Tibial artery (tissue), 4 donors: ENCODE measurements at regions not wholly inside any gene's neighbourhood (a gene's known extent, or its start where the extent isn't known, plus 50 kb on each side); places are given as distances from the start of the nearest gene placed in this dataset.

Experiments
- DNase-seq, 2 donors: peaks; one replicate each; pipeline ENCODE4 v3.0.0-alpha.2; 2019
- H3K27ac ChIP-seq, 2 donors: fragments of 200-600 bp; sonication (generic) in 1 of 2; 1 replicate in 1 of 2; 2 replicates in 1 of 2; pipeline ENCODE4 v1.5.1; 2018 to 2019; ENCODE audit warnings: mild to moderate bottlenecking in 1 of 2
- H3K27me3 ChIP-seq, 2 donors: fragments of 200-600 bp; sonication (generic) in 1 of 2; one replicate each; pipeline versions ENCODE4 v1.5.1 to v1.6.0; 2016 to 2019
- H3K36me3 ChIP-seq, 3 donors: fragments of 200-600 bp; sonication (generic) in 2 of 3; one replicate each; pipeline ENCODE4 v1.5.1; 2016 to 2019; ENCODE audit warnings: mild to moderate bottlenecking in 2 of 3
- H3K4me1 ChIP-seq, 4 donors: fragments of 200-600 bp; sonication (generic) in 2 of 4; 1 replicate in 3 of 4; 2 replicates in 1 of 4; pipeline ENCODE4 v1.5.1; 2016 to 2019
- H3K4me3 ChIP-seq, 2 donors: fragments of 200-600 bp; sonication (generic) in 1 of 2; 1 replicate in 1 of 2; 2 replicates in 1 of 2; pipeline ENCODE4 v1.5.1; 2018 to 2019; ENCODE audit warnings: mild to moderate bottlenecking in 2 of 2
- H3K9me3 ChIP-seq, 3 donors: fragments of 200-600 bp; sonication (generic) in 1 of 3; one replicate each; pipeline ENCODE4 v1.5.1; 2016 to 2019
- CTCF ChIP-seq, 2 experiments: fragments of 200-600 bp in 1 of 2; fragments of 450-650 bp in 1 of 2; IDR thresholded peaks; one replicate each; pipeline ENCODE4 v1.5.1; 2017 to 2019; ENCODE audit warnings: antibody characterized with exemption in 2 of 2, mild to moderate bottlenecking in 1 of 2, moderate library complexity in 1 of 2
- intact Hi-C: fragments of 100-400 bp; cut with DNase I; formaldehyde crosslinking; loops from one replicate; pipeline ENCODE4 v1.15.0; 2023; ENCODE audit warnings: low total_unique reads

GRCh38 chr21:28344985-28345384 lies 647.7 kb downstream of the LTN1 start:
- Histone ChIP-seq H3K27ac (no peak overlapping the region), H3K36me3 (no peaks in the 10 kb centered on the region), H3K4me1 (no peaks in the 10 kb centered on the region), H3K27me3 (no peaks in the 10 kb centered on the region), H3K4me3 (no peak overlapping the region), H3K9me3 (no peaks in the 10 kb centered on the region)
- intact Hi-C loops: no loop called here
- no peak for DNase-seq
- no peak for TF ChIP-seq CTCF (IDR thresholded peaks at IDR 0.05)

GRCh38 chr21:28342212-28342810 lies 650.4 kb downstream of the LTN1 start:
- intact Hi-C loops: no loop called here
- no peaks in the 10 kb centered on the region for H3K9me3 ChIP-seq
- H3K36me3 ChIP-seq: no peaks in the 10 kb centered on the region
- no peaks in the 10 kb centered on the region for H3K4me1 ChIP-seq
- TF ChIP-seq CTCF (IDR thresholded peaks at IDR 0.05): no peak
- no peak overlapping the region for H3K4me3 ChIP-seq
- H3K27ac ChIP-seq: no peak overlapping the region
- DNase-seq: no peak
- H3K27me3 ChIP-seq: no peaks in the 10 kb centered on the region

- intact Hi-C loops: no loop called here
- no peaks in the 10 kb centered on the region for H3K27me3 ChIP-seq
- no peak for TF ChIP-seq CTCF (IDR thresholded peaks at IDR 0.05)
- H3K36me3 ChIP-seq: no peaks in the 10 kb centered on the region
- no peak for DNase-seq
- no peak overlapping the region for H3K27ac ChIP-seq
- H3K9me3 ChIP-seq: no peaks in the 10 kb centered on the region
- no peaks in the 10 kb centered on the region for H3K4me1 ChIP-seq
- H3K4me3 ChIP-seq: no peak overlapping the region
Measured at GRCh38 chr21:28339403-28339802, 653.3 kb downstream of the LTN1 start.

- no peaks in the 10 kb centered on the region for H3K9me3 ChIP-seq
- no peaks in the 10 kb centered on the region for H3K27me3 ChIP-seq
- TF ChIP-seq CTCF (IDR thresholded peaks at IDR 0.05): no peak
- H3K4me1 ChIP-seq: no peaks in the 10 kb centered on the region
- no peak overlapping the region for H3K4me3 ChIP-seq
- no peaks in the 10 kb centered on the region for H3K36me3 ChIP-seq
- DNase-seq: no peak
- H3K27ac ChIP-seq: no peak overlapping the region
- intact Hi-C loops: no loop called here
Measured at GRCh38 chr21:28338701-28339305, 653.9 kb downstream of the LTN1 start.

DNA sequence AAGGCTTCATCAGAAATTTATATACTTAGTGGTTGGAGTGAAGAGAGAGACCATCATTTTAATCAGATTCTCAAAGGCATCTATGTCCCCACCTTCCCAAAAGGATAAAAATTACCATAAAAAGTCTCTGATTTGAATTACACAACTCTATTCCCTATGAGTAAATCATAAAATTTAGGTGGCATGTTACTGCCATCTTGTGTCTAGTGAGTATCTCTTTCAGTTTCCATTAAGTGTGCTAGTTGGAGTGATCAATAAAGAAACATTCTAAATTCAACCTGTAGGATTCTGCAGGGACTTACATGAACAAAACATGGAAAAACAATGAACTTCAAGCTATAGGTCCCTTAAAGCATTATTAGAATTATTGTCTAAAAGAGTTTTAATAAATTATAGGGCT lies 655.4 kb downstream of the LTN1 start:
- peak; percentile 18 to 21 for TF ChIP-seq CTCF (IDR thresholded peaks at IDR 0.05)
- no peaks in the 10 kb centered on the region for H3K9me3 ChIP-seq
- no peak overlapping the region for H3K4me3 ChIP-seq
- no peaks in the 10 kb centered on the region for H3K4me1 ChIP-seq
- intact Hi-C loops: no loop called here
- DNase-seq: no peak
- no peaks in the 10 kb centered on the region for H3K27me3 ChIP-seq
- H3K27ac ChIP-seq: no peak overlapping the region
- H3K36me3 ChIP-seq: no peaks in the 10 kb centered on the region
